ENCODE measurements at regions not wholly inside any gene's neighbourhood (a gene's known extent, or its start where the extent isn't known, plus 50 kb on each side); places are given as distances from the start of the nearest gene placed in this dataset.

- no peak for ATAC-seq
- no peak overlapping the region for H3K27ac ChIP-seq (ENCODE audit: low read length)
- H3K4me3 ChIP-seq (ENCODE audit: low read length): no peak overlapping the region
- no peaks in the 10 kb centered on the region for H3K9me3 ChIP-seq (ENCODE audit: control insufficient read depth, low read length)
- WGBS: 70% methylated on average over 2 of the region's 2 CpGs
- DNase-seq: no peak
- H3K27me3 ChIP-seq (ENCODE audit: control insufficient read depth, insufficient read depth): no peaks in the 10 kb centered on the region
- no peaks in the 10 kb centered on the region for H3K4me1 ChIP-seq (ENCODE audit: control insufficient read depth, insufficient read depth, low read length)
- intact Hi-C loops (cut with DNase I): no loop called here
These were observed 86.9 kb downstream of the FGF9 start for GRCh38 chr13:21757763-21758162.

GRCh38 chr13:21758441-21758840, 87.6 kb downstream of the FGF9 start:
- H3K27me3 ChIP-seq (ENCODE audit: control insufficient read depth, insufficient read depth): no peaks in the 10 kb centered on the region
- ATAC-seq (no peak), DNase-seq (no peak)
- no peaks in the 10 kb centered on the region for H3K9me3 ChIP-seq (ENCODE audit: control insufficient read depth, low read length)
- 88% methylated on average over 5 of the region's 5 CpGs for WGBS
- H3K4me3 ChIP-seq (ENCODE audit: low read length): no peak overlapping the region
- no peak overlapping the region for H3K27ac ChIP-seq (ENCODE audit: low read length)
- H3K4me1 ChIP-seq (ENCODE audit: control insufficient read depth, insufficient read depth, low read length): no peaks in the 10 kb centered on the region
- intact Hi-C loops (cut with DNase I): no loop called here

GRCh38 chr13:21759463-21759862, 88.6 kb downstream of the FGF9 start:
- Histone ChIP-seq H3K4me1 (ENCODE audit: control insufficient read depth, insufficient read depth, low read length) (no peaks in the 10 kb centered on the region), H3K4me3 (ENCODE audit: low read length) (no peak overlapping the region), H3K27me3 (ENCODE audit: control insufficient read depth, insufficient read depth) (no peaks in the 10 kb centered on the region), H3K27ac (ENCODE audit: low read length) (no peak overlapping the region), H3K9me3 (ENCODE audit: control insufficient read depth, low read length) (no peaks in the 10 kb centered on the region)
- DNase-seq (no peak), ATAC-seq (no peak)
- WGBS: 76% methylated on average over 5 of the region's 5 CpGs
- intact Hi-C loops (cut with DNase I): no loop called here

GRCh38 chr13:21759911-21760310, 89.0 kb downstream of the FGF9 start:
- no peaks in the 10 kb centered on the region for H3K27me3 ChIP-seq (ENCODE audit: control insufficient read depth, insufficient read depth)
- no peak for ATAC-seq
- H3K9me3 ChIP-seq (ENCODE audit: control insufficient read depth, low read length): no peaks in the 10 kb centered on the region
- intact Hi-C loops (cut with DNase I): no loop called here
- no peak for DNase-seq
- WGBS: 83% methylated on average over 6 of the region's 6 CpGs
- no peaks in the 10 kb centered on the region for H3K4me1 ChIP-seq (ENCODE audit: control insufficient read depth, insufficient read depth, low read length)
- H3K4me3 ChIP-seq (ENCODE audit: low read length): no peak overlapping the region
- H3K27ac ChIP-seq (ENCODE audit: low read length): no peak overlapping the region

- DNase-seq: no peak
- Histone ChIP-seq H3K4me3 (ENCODE audit: low read length) (no peak overlapping the region), H3K27me3 (ENCODE audit: control insufficient read depth, insufficient read depth) (no peaks in the 10 kb centered on the region), H3K9me3 (ENCODE audit: control insufficient read depth, low read length) (no peaks in the 10 kb centered on the region), H3K27ac (ENCODE audit: low read length) (no peak overlapping the region), H3K4me1 (ENCODE audit: control insufficient read depth, insufficient read depth, low read length) (no peaks in the 10 kb centered on the region)
- intact Hi-C loops (cut with DNase I): no loop called here
- WGBS: 61% methylated on average over 5 of the region's 5 CpGs
- ATAC-seq: no peak
These were observed 90.9 kb downstream of the FGF9 start for GRCh38 chr13:21761770-21762169.

- no peaks in the 10 kb centered on the region for H3K27me3 ChIP-seq (ENCODE audit: control insufficient read depth, insufficient read depth)
- no peak overlapping the region for H3K27ac ChIP-seq (ENCODE audit: low read length)
- no peak for ATAC-seq
- H3K4me1 ChIP-seq (ENCODE audit: control insufficient read depth, insufficient read depth, low read length): no peaks in the 10 kb centered on the region
- no peaks in the 10 kb centered on the region for H3K9me3 ChIP-seq (ENCODE audit: control insufficient read depth, low read length)
- H3K4me3 ChIP-seq (ENCODE audit: low read length): no peak overlapping the region
- intact Hi-C loops (cut with DNase I): no loop called here
- DNase-seq: no peak
- WGBS: 90% methylated on average over 8 of the region's 8 CpGs
These were observed 91.6 kb downstream of the FGF9 start for GRCh38 chr13:21762512-21762911.

- intact Hi-C loops (cut with DNase I): no loop called here
- H3K27ac ChIP-seq (ENCODE audit: low read length): no peak overlapping the region
- H3K27me3 ChIP-seq (ENCODE audit: control insufficient read depth, insufficient read depth): no peaks in the 10 kb centered on the region
- no peaks in the 10 kb centered on the region for H3K4me1 ChIP-seq (ENCODE audit: control insufficient read depth, insufficient read depth, low read length)
- no peak for ATAC-seq
- no peak for DNase-seq
- H3K4me3 ChIP-seq (ENCODE audit: low read length): no peak overlapping the region
- 83% methylated on average over 8 of the region's 8 CpGs for WGBS
- H3K9me3 ChIP-seq (ENCODE audit: control insufficient read depth, low read length): no peaks in the 10 kb centered on the region
These were observed 96.2 kb downstream of the FGF9 start for GRCh38 chr13:21767032-21767431.

- Histone ChIP-seq H3K4me3 (ENCODE audit: low read length) (no peak overlapping the region), H3K4me1 (ENCODE audit: control insufficient read depth, insufficient read depth, low read length) (no peaks in the 10 kb centered on the region), H3K27me3 (ENCODE audit: control insufficient read depth, insufficient read depth) (no peaks in the 10 kb centered on the region), H3K9me3 (ENCODE audit: control insufficient read depth, low read length) (no peaks in the 10 kb centered on the region), H3K27ac (ENCODE audit: low read length) (no peak overlapping the region)
- 69% methylated on average over 1 of the region's 1 CpG for WGBS
- DNase-seq (no peak), ATAC-seq (no peak)
- intact Hi-C loops (cut with DNase I): no loop called here
These were observed 100.2 kb downstream of the FGF9 start for GRCh38 chr13:21771075-21771474.

GRCh38 chr13:21777166-21777565, 106.3 kb downstream of the FGF9 start:
- no peak overlapping the region for H3K4me3 ChIP-seq (ENCODE audit: low read length)

GRCh38 chr13:21777813-21778212, 106.9 kb downstream of the FGF9 start:
- DNase-seq (no peak), ATAC-seq (peak; percentile 81 to 90)
- Histone ChIP-seq H3K4me1 (ENCODE audit: control insufficient read depth, insufficient read depth, low read length) (no peaks in the 10 kb centered on the region), H3K9me3 (ENCODE audit: control insufficient read depth, low read length) (no peaks in the 10 kb centered on the region), H3K27me3 (ENCODE audit: control insufficient read depth, insufficient read depth) (no peaks in the 10 kb centered on the region), H3K4me3 (ENCODE audit: low read length) (no peak overlapping the region), H3K27ac (ENCODE audit: low read length) (no peak overlapping the region)
- 45% methylated on average over 3 of the region's 3 CpGs for whole genome bisulfite sequencing
- intact Hi-C loops (cut with DNase I): no loop called here

More at GRCh38 chr13:21777166-21777565, 106.3 kb downstream of the FGF9 start:
- Histone ChIP-seq H3K27me3 (ENCODE audit: control insufficient read depth, insufficient read depth) (no peaks in the 10 kb centered on the region), H3K4me1 (ENCODE audit: control insufficient read depth, insufficient read depth, low read length) (no peaks in the 10 kb centered on the region), H3K27ac (ENCODE audit: low read length) (no peak overlapping the region), H3K9me3 (ENCODE audit: control insufficient read depth, low read length) (no peaks in the 10 kb centered on the region)
- 53% methylated on average over 1 of the region's 1 CpG for WGBS
- ATAC-seq: no peak
- intact Hi-C loops (cut with DNase I): no loop called here
- DNase-seq: no peak

- ATAC-seq (no peak), DNase-seq (no peak)
- Histone ChIP-seq H3K27me3 (ENCODE audit: control insufficient read depth, insufficient read depth) (no peaks in the 10 kb centered on the region), H3K27ac (ENCODE audit: low read length) (no peak overlapping the region), H3K9me3 (ENCODE audit: control insufficient read depth, low read length) (no peaks in the 10 kb centered on the region), H3K4me1 (ENCODE audit: control insufficient read depth, insufficient read depth, low read length) (no peaks in the 10 kb centered on the region), H3K4me3 (ENCODE audit: low read length) (no peak overlapping the region)
- intact Hi-C loops (cut with DNase I): no loop called here
- 78% methylated on average over 2 of the region's 2 CpGs for WGBS
These were observed 111.9 kb downstream of the FGF9 start for GRCh38 chr13:21782736-21783135.

- intact Hi-C loops (cut with DNase I): no loop called here
- Histone ChIP-seq H3K4me1 (ENCODE audit: control insufficient read depth, insufficient read depth, low read length) (no peaks in the 10 kb centered on the region), H3K27me3 (ENCODE audit: control insufficient read depth, insufficient read depth) (no peaks in the 10 kb centered on the region), H3K9me3 (ENCODE audit: control insufficient read depth, low read length) (no peaks in the 10 kb centered on the region), H3K27ac (ENCODE audit: low read length) (no peak overlapping the region), H3K4me3 (ENCODE audit: low read length) (no peak overlapping the region)
- WGBS: 87% methylated on average over 2 of the region's 2 CpGs
- no peak for ATAC-seq
- no peak for DNase-seq
These were observed 115.1 kb downstream of the FGF9 start for GRCh38 chr13:21785990-21786389.

Measured in right cardiac atrium (tissue), 5 donors.